HG02623 (cell line): ENCODE measurements at regions not wholly inside any gene's neighbourhood (a gene's known extent, or its start where the extent isn't known, plus 50 kb on each side); places are given as distances from the start of the nearest gene placed in this dataset.

ENCODE experiments used
- ATAC-seq: cut with Tn5 transposase; IDR thresholded peaks from one replicate; pipeline ENCODE4 v1.9.1; 2021; ENCODE audit warnings: moderate library complexity; ENCODE audit not compliant: unreplicated experiment

DNA sequence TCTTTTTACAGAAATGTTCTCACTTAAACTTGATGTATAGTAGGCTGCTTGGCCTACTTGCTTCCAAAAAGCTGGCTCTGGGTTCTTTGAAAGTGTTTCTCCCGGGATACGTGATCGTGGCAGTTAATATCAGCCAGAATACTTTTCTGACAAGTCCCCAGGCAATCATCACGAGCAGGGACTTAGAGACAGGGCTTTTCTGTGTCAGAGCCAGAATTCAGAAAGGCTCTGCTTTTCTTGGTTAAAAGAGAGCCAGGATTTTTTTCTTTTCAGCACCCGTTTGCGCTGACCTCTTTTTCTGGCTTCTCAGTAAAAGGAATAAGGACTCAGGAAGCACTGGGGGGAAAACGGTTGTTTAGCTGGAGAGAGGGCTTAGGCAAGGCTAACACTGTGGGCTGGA, 57.8 kb upstream of the ARHGAP5 start:
- no peak for ATAC-seq

DNA sequence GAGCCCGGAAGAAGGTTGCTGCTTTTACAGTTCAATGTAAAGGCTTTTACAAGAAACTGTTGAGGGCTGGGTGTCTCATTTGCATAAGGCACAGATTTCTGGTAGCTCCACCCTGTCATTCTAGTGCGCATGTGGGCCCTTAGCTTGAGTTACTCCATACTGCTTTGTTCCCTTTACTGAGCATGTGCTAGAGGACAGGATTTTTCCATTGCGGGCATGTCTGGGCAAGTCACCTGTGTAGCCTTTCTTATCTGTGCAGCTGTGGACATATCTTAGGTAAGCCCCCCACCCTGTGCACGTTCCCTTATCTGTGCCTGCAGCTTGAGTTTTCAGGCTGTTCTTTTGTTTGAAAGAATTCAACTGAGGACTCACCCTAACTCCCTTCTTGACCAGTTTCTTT, 56.2 kb upstream of the ARHGAP5 start:
- ATAC-seq: no peak

DNA sequence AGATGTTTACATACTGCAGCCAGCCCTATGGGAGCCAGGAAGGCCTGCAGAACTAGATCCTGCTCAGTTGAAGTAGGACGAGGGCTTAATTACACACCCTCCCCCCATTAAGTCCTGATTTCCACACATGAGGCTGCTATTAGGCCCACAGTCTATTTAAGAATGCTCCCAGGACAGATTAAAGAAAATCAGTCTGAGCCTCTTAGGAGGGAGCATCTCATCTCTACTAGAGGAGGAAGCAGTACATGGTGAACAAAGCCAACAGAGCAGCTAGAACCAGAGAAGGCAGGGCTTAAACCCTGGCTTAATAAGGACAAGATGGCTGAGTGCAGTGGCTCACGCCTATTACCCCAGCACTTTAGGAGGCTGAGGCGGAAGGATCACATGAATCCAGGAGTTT, 55.8 kb upstream of the ARHGAP5 start:
- no peak for ATAC-seq

DNA sequence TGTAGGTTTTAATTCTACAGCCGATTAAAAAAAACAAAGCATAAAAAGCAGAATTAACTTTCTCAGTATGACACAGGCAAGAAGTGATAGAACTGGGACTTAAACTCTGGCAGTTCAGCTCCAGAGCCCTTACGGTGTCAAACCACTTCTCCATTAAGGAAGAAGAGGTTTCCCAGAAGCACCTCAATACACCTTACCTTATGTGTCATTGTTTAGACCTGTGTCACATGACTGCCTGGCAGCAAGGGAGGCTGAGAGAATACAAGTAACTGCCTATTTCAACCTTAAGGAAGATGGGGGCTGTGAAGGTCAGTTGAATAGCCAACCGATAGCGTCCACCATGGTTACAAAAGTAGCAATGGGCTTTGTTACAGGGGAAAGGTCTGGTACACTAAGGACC, 54.6 kb upstream of the ARHGAP5 start:
- ATAC-seq: no peak

DNA sequence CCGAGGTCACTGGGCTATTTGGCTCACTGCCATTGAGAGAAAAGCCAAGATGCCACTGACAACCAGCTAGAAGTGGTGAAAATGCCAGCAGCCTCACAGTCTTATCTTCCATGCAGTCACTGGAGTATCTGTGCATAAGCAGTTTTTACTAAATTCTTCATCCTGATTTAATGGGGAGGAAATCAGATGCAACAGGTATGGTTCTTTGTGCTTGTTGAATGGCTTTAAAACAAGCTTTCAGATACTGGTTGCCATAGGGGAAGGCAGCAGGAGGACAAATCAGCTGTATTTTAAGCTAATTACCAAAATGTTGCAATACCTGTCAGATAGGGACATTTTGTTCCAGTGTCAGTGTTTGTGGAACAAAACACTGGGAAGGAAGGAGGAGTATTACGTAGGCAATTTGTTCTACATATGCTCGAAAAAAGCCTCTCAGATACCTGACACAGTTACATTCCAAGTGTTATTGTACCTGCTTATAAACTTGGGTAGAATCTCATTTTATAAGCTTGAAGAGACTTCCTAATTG, 54.1 kb upstream of the ARHGAP5 start:
- ATAC-seq: no peak

DNA sequence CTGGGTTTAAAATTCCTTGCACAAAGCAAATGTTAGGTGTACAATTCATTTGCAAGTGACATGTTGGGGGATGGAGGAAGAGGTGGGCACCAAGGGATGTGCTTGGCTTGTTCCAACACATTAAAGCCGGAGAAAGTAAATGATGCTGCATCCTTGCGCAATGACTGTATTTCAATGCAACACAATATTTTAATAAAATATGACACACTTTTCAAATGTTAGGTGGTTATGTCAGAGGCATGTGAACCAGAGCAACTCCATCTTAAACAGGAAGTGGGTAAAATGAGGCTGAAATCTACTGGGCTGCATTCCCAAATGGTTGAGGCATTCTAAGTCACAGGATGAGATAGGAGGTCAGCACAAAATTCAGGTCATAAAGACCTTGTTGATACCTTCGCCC, 53.6 kb upstream of the ARHGAP5 start:
- ATAC-seq: no peak

DNA sequence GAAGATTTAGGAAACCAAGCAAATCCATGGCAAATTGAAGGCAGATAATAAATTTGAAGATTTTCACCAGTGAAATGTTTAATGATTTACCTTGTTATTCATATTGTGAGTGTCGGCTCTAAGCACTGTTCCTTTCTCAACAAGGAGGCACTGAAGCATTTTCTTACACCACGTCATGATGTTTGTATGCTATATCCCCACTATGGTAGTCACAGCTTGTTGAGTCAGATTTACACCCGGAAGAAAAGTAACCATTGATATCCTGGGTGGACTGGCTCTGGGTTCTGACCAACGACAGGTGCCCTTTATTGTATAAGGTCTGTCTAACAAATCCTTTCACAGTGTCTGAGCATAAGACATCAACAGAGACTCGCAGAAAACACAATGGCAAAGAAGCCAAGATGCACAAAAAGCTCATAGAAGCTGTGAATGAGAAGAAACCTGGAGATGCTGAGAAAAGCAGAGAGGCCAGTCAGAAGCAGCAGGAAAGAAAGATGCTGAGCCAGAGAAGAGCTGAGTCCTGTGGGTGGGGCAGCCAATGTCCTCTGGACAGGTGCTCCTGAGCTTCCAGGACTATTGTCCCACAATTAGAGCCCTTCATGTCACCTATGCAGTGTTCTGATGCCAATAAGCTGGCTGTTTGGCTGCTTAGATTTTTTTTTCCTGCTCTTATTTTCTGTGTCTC, 49.7 kb upstream of the ARHGAP5 start:
- no peak for ATAC-seq
